ENCODE measurements at regions not wholly inside any gene's neighbourhood (a gene's known extent, or its start where the extent isn't known, plus 50 kb on each side); places are given as distances from the start of the nearest gene placed in this dataset.

DNA sequence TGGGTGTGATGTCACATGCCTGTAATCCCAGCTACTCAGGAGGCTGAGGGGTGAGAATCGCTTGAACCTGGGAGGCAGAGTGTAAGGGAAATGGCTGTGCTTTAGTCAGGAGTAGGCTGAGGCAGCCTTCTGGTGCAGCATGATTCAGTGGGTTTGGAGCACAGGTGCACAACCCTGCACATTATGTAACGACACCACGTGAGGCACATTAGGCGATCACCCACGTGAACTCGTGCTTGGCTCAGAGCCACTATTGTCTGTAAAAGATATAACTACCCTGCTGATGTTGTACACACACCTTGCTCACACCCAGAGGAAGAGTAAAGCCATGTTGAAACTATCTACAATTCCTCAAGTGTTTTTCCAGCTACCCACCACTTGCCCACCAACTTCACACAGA lies 54.8 kb upstream of the ZC3H15 start:
- H3K27me3 ChIP-seq: no peaks in the 10 kb centered on the region

DNA sequence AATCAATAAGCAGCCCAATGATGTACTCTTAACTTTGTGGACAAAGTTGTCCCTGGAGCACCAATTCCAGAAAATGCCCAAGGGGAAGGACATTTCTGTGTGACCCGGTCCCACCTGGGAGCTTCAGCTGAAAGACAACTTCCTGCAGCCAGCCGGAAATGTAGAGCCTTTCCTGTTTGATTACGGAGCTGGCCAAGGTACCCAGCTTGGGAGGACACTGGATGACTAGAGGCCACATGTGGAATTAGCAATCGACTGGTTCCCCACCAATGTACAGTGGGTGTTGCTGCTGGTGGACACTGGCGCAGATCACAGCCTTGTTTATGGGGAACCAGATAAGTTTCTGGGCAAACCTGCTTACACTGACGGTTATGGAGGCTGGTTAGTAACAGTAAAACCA lies 53.0 kb upstream of the ZC3H15 start:
- Histone ChIP-seq H3K4me1 (no peaks in the 10 kb centered on the region), H3K36me3 (peaks cover 0 to 29% of the 10 kb centered on the region in 2 donors), H3K9me3 (no peaks in the 10 kb centered on the region), H3K27me3 (no peaks in the 10 kb centered on the region), H3K27ac (no peak overlapping the region), H3K4me3 (no peak overlapping the region)
- WGBS, 2 donors (ENCODE audit: low coverage in 1 of 2): 87 to 93% methylated on average over 2 to 3 of the region's 6 CpGs
- TF ChIP-seq POLR2AphosphoS5 (IDR thresholded peaks at IDR 0.05) (no peak), EP300 (IDR thresholded peaks at IDR 0.05) (no peak), POLR2A (IDR thresholded peaks at IDR 0.05) (no peak)
- TF ChIP-seq, protein P1, sequence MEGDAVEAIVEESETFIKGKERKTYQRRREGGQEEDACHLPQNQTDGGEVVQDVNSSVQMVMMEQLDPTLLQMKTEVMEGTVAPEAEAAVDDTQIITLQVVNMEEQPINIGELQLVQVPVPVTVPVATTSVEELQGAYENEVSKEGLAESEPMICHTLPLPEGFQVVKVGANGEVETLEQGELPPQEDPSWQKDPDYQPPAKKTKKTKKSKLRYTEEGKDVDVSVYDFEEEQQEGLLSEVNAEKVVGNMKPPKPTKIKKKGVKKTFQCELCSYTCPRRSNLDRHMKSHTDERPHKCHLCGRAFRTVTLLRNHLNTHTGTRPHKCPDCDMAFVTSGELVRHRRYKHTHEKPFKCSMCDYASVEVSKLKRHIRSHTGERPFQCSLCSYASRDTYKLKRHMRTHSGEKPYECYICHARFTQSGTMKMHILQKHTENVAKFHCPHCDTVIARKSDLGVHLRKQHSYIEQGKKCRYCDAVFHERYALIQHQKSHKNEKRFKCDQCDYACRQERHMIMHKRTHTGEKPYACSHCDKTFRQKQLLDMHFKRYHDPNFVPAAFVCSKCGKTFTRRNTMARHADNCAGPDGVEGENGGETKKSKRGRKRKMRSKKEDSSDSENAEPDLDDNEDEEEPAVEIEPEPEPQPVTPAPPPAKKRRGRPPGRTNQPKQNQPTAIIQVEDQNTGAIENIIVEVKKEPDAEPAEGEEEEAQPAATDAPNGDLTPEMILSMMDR (IDR thresholded peaks at IDR 0.05): no peak
- ATAC-seq: no peak

More for the DNA sequence above, 54.8 kb upstream of the ZC3H15 start:
- H3K4me1 ChIP-seq: peaks cover 0 to 5% (median 3%) of the 10 kb centered on the region in 3 donors
- no peak overlapping the region for H3K4me3 ChIP-seq
- no peak for TF ChIP-seq POLR2A (IDR thresholded peaks at IDR 0.05)
- no peak for TF ChIP-seq POLR2AphosphoS5 (IDR thresholded peaks at IDR 0.05)
- TF ChIP-seq, protein P1 (IDR thresholded peaks at IDR 0.05): no peak
- no peak for TF ChIP-seq EP300 (IDR thresholded peaks at IDR 0.05)
- 85 to 91% methylated on average over 5 of the region's 6 CpGs for WGBS, 2 donors (ENCODE audit: low coverage in 1 of 2)
- no peaks in the 10 kb centered on the region for H3K9me3 ChIP-seq
- no peak overlapping the region for H3K27ac ChIP-seq
- peaks cover 0 to 26% of the 10 kb centered on the region in 2 donors for H3K36me3 ChIP-seq
- no peak for ATAC-seq

DNA sequence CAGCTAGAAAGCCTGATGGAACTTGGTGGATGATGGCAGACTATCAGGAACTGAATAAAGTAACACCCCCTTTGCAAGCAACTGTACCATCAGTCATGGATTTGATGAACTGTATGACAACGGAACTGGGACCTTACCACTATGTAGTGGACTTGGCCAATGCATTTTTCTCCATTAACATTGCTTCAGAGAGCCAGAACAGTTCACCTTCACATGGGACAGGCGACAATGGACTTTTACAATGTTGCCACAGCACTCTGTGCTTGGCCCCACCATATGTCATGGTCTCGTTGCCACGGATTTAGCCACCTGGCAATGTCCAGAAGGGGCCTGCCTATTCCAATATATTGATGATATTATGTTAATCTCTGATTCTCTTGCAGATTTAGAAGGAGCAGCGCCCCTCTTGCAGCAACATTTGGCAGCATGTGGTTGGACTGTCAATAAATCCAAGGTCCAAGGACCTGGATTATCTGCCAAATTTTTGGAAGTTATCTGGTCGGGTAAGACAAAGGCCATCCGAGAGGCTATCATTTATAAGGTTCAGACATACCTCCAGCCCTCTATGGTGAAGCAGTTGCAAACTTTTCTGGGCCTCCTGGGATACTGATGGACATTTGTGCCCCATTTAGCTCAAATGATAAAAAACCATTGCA lies 52.2 kb upstream of the ZC3H15 start:
- TF ChIP-seq POLR2A (IDR thresholded peaks at IDR 0.05) (no peak), EP300 (IDR thresholded peaks at IDR 0.05) (no peak), POLR2AphosphoS5 (IDR thresholded peaks at IDR 0.05) (no peak)
- TF ChIP-seq, protein P1 (IDR thresholded peaks at IDR 0.05): no peak

More for the DNA sequence above, 52.2 kb upstream of the ZC3H15 start:
- Histone ChIP-seq H3K9me3 (no peaks in the 10 kb centered on the region), H3K4me1 (no peaks in the 10 kb centered on the region), H3K27me3 (no peaks in the 10 kb centered on the region), H3K27ac (no peak overlapping the region), H3K36me3 (peaks cover 0 to 29% of the 10 kb centered on the region in 2 donors), H3K4me3 (no peak overlapping the region)
- WGBS, 2 donors (ENCODE audit: low coverage in 1 of 2): 90 to 100% methylated on average over 5 to 6 of the region's 7 CpGs
- ATAC-seq: no peak

Small RNA genes lying in the stretch of these regions (small RNA-seq; reads per million reads assigned to genes)
- 0 reads per million in 4 donors for gene AC104058.1
